ENCODE measurements at regions not wholly inside any gene's neighbourhood (a gene's known extent, or its start where the extent isn't known, plus 50 kb on each side); places are given as distances from the start of the nearest gene placed in this dataset.

- POLR2A ChIA-PET: no interaction called here
- CTCF ChIA-PET: no interaction called here
These were observed 471.6 kb downstream of the ZIC3 start for GRCh38 chrX:138037548-138037947.

More at GRCh38 chrX:138037548-138037947, 471.6 kb downstream of the ZIC3 start:
- no peaks in the 10 kb centered on the region for H3K36me3 ChIP-seq (ENCODE audit: control insufficient read depth in 1 of 2, insufficient read depth in 2 of 2, low read length in 2 of 2)
- no peaks in the 10 kb centered on the region for H3K9me2 ChIP-seq (ENCODE audit: insufficient read depth)
- intact Hi-C loops (cut with micrococcal nuclease): no loop called here
- TF ChIP-seq ZNF274 (IDR thresholded peaks at IDR 0.05; ENCODE audit: low read depth, low read length) (no peak), POLR2A (IDR thresholded peaks at IDR 0.05; ENCODE audit: borderline replicate concordance, extremely low read depth, insufficient read depth, insufficient read length) (no peak), JUND (IDR thresholded peaks at IDR 0.05) (no peak), CEBPB (IDR thresholded peaks at IDR 0.05; ENCODE audit: low read depth) (no peak), POLR2AphosphoS5 (IDR thresholded peaks at IDR 0.05; ENCODE audit: low read depth, low read length) (no peak), SP1 (IDR thresholded peaks at IDR 0.05; ENCODE audit: low read depth) (no peak), ELF1 (IDR thresholded peaks at IDR 0.05; ENCODE audit: borderline replicate concordance, low read depth) (no peak), YY1 (IDR thresholded peaks at IDR 0.05; ENCODE audit: extremely low read depth, insufficient replicate concordance, low read depth, low read length) (no peak), TCF7L2 (IDR thresholded peaks at IDR 0.05; ENCODE audit: borderline replicate concordance, extremely low read depth, insufficient read depth, insufficient read length) (no peak), EGR1 (IDR thresholded peaks at IDR 0.05; ENCODE audit: low read depth) (no peak), SIN3A (IDR thresholded peaks at IDR 0.05; ENCODE audit: low read depth) (no peak)
- TF ChIP-seq, protein P1, sequence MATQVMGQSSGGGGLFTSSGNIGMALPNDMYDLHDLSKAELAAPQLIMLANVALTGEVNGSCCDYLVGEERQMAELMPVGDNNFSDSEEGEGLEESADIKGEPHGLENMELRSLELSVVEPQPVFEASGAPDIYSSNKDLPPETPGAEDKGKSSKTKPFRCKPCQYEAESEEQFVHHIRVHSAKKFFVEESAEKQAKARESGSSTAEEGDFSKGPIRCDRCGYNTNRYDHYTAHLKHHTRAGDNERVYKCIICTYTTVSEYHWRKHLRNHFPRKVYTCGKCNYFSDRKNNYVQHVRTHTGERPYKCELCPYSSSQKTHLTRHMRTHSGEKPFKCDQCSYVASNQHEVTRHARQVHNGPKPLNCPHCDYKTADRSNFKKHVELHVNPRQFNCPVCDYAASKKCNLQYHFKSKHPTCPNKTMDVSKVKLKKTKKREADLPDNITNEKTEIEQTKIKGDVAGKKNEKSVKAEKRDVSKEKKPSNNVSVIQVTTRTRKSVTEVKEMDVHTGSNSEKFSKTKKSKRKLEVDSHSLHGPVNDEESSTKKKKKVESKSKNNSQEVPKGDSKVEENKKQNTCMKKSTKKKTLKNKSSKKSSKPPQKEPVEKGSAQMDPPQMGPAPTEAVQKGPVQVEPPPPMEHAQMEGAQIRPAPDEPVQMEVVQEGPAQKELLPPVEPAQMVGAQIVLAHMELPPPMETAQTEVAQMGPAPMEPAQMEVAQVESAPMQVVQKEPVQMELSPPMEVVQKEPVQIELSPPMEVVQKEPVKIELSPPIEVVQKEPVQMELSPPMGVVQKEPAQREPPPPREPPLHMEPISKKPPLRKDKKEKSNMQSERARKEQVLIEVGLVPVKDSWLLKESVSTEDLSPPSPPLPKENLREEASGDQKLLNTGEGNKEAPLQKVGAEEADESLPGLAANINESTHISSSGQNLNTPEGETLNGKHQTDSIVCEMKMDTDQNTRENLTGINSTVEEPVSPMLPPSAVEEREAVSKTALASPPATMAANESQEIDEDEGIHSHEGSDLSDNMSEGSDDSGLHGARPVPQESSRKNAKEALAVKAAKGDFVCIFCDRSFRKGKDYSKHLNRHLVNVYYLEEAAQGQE (IDR thresholded peaks at IDR 0.05; ENCODE audit: low read depth): no peak
- TF ChIP-seq, protein P2, sequence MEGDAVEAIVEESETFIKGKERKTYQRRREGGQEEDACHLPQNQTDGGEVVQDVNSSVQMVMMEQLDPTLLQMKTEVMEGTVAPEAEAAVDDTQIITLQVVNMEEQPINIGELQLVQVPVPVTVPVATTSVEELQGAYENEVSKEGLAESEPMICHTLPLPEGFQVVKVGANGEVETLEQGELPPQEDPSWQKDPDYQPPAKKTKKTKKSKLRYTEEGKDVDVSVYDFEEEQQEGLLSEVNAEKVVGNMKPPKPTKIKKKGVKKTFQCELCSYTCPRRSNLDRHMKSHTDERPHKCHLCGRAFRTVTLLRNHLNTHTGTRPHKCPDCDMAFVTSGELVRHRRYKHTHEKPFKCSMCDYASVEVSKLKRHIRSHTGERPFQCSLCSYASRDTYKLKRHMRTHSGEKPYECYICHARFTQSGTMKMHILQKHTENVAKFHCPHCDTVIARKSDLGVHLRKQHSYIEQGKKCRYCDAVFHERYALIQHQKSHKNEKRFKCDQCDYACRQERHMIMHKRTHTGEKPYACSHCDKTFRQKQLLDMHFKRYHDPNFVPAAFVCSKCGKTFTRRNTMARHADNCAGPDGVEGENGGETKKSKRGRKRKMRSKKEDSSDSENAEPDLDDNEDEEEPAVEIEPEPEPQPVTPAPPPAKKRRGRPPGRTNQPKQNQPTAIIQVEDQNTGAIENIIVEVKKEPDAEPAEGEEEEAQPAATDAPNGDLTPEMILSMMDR (IDR thresholded peaks at IDR 0.05 in 2 of 3, conservative IDR thresholded peaks at IDR 0.05 in 1 of 3; ENCODE audit: borderline replicate concordance in 1 of 3, insufficient read depth in 1 of 3, low read depth in 2 of 3, low read length in 2 of 3): no peak
- H3K27ac ChIP-seq (ENCODE audit: low read depth, low read length): no peak overlapping the region
- H3K79me2 ChIP-seq (ENCODE audit: insufficient read depth, low read length): no peaks in the 10 kb centered on the region
- no peak overlapping the region for H2AFZ ChIP-seq (ENCODE audit: low read depth, low read length, poor library complexity, severe bottlenecking)
- DNase-seq (ENCODE audit: low read depth, low spot score): no peak
- no peaks in the 10 kb centered on the region for H3K9me3 ChIP-seq (ENCODE audit: control insufficient read depth in 1 of 2, insufficient read depth in 1 of 2, low read depth in 1 of 2, low read length in 2 of 2)
- H3K4me1 ChIP-seq (ENCODE audit: control insufficient read depth in 1 of 2, insufficient read depth in 2 of 2, low read length in 2 of 2): no peaks in the 10 kb centered on the region
- ATAC-seq: no peak
- no peak overlapping the region for H3K4me2 ChIP-seq (ENCODE audit: low read length)
- RAD21 ChIA-PET (ENCODE audit: low non-redundant PET in 1 of 2, low total read pairs in 2 of 2, uncharacterized antibody in 2 of 2, unreplicated experiment in 2 of 2): no interaction called here
- H3K4me3 ChIP-seq (replicated peaks in 1 of 2; ENCODE audit: low read depth in 1 of 2, low read length in 2 of 2): no peak overlapping the region
- H4K20me1 ChIP-seq (ENCODE audit: insufficient read depth): no peaks in the 10 kb centered on the region
- no TSS peak for BruUV-seq (replicated peaks)
- no peaks in the 10 kb centered on the region for H3K27me3 ChIP-seq (ENCODE audit: insufficient read depth, low read length)
- H3K9ac ChIP-seq (ENCODE audit: low read length): no peak overlapping the region
